ENCODE measurements at regions not wholly inside any gene's neighbourhood (a gene's known extent, or its start where the extent isn't known, plus 50 kb on each side); places are given as distances from the start of the nearest gene placed in this dataset.

DNA sequence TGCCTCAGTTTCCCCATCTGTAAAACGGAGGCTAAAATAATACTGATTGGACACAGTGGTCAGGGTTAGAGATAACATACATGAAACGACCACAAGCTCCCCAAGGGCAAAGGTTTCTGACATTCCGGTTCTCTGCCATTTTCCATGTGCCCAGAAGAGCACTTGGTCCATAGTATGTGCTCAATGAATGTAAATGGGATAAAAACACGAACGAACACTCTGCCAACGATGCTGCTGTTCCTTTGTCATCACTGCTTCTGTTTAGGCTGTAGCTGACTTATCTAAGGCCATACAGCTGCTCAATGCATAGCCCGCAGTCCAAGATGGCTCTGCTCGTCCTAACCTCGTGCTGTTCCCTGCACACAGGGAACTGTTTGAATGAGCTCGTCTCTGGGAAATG is 102.0 kb downstream of the RMI2 start:
- DNase-seq = no peak

DNA sequence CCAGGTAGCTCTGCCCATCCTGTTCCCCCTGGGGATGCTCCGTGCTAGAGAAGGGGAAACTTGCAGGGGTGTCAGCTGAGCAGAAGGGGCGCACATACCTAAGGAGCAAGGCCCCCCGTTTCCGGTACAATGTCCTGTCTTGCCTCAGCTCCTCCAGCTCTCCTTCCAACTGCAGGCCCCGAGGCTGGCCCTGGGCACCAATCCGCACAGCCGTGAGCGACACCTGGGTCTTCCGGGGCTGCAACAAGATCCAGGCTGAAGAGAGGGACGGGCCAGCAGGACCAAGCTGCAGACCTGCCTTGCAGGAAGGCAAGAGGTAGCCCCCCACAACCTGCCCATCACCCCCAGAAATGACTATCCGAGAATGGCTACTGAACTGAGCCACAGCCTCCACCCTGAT is 102.6 kb downstream of the RMI2 start:
- DNase-seq = no peak

DNA sequence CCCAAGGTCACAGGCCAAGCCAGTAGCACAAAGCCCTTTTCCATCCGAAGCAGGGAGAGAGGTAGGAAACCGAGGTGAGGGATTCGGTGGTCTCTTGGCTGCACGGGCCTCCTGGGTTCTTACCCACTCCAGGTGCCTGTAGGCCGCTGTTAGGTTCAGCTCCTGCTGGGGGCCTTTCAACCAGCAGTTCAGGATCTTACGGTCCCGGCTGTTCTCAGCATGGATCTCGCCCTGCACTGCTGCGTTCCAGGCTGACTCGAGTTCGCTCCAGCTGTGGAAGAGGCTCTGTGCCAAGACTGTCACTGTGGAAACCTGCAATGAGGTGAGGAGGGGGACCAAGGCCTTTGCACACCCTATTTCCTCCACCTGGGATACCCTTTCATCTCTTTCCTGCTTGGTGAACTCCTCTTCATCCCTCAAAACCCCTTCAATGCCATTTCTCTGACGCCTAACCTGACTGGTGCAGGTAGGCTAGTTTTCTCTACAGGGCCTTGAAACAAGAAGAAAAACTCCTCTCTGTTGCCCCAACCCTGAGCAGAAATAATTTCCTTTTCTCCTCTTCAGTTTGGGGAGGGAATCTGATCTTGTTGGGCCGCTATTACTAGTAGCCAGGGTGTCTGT is 103.6 kb downstream of the RMI2 start:
- no peak for DNase-seq

DNA sequence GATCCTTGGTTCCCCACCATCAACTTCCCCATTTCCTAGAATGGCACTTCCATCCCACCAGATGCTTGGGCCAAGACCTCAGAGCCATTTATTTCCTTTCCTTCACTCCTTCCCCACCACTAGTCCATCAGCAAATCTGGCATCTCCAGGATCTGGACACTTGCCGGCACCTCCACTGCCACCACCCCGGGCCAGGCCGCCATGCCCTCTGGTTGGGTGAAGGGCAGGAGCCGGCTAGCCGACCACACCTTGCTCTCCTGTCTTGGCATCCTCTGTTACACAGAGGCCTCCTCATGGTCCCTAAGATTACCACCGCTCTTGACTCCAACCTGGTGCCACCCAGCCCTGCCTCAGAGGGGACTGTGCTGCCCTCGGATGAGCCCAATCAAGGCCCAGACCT is 104.5 kb downstream of the RMI2 start:
- no peak for DNase-seq

DNA sequence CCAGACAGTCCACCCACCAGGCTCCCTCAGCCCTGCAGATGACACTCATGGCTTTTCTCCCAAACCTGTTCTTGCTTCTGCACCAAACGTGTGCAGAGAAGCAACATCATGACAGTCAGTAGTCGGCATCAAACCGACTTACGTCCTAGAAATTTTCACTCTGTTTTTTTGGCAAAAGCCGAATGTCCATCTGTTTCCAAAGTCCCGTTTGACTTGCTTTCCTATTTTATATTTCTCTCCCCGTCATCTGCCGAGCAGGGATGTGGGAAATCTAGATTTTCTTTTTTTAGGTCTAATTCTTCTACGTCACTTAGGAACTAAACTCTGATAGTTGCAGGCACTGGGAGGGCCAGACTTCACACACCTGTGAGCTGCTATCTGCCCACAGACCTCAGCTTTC is 104.9 kb downstream of the RMI2 start:
- no peak for DNase-seq

DNA sequence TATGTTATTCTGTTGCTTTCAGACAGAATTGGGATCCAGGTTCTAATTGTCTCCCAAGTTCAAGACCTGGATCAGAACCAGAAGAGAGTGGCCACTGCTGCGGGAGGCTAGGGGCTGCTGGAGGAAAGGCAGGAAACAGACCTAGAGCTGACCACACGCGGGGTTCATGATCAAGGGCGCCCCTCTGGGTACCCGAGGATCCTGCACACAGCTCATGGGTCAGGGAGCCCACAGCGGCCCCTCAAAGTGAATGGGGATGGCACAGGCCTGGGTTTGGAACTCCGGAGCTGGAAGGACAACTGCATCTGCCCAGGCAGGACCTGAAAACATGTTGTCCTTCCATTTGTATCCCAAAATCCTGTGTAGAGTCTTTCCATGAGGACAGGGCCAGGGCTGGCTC is 107.0 kb downstream of the RMI2 start:
- DNase-seq = no peak

DNA sequence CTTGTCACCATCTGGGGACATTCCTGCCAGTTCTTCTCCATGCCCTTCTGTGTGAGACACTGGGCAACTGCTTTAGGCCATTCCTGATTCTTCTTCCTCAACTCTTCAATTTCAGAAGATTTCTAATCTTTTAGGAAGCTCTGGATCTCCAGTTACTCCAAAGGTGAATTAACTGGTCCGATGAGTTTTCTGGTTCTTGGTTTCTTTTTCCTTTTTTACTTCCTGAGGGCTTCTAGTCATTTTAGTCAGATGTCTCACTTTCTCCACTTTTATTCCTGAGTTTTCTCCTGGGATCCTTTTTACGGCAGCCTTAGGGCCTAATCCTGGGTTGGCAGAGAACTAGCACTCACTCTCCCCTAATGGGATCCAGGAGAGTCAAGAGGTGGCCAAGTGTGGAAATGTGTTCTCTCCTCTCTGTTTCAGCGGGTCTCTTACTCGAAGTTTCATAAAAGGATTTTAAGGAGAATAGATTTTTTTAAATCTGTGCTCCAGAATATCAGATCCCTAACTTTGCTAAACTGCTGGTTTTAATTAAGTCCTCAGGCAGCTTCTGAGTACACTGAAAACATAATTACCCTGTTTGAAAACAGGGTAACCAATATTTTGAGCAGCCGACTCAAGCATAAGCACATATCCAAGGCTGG is 107.6 kb downstream of the RMI2 start:
- DNase-seq = peak; percentile 40

DNA sequence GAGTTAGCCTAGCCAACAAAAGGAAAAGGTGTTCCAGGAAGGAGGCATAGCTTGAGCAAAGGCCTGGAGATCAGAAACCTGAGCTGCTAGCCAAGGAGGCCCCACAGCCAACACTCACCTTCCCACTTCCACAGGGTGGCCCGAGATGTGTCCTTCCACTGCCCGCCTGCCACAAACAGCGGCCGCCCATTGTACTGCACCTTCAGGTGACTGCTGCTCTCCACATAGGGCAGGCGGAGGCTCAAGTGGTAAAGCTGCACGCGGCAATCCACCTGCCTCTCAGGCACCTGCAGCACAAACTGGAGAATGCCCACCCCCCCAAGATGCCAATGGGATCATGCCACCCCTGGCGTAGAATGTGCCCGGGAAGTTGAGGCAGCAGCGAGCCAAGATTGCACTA is 111.5 kb downstream of the RMI2 start:
- no peak for DNase-seq

DNA sequence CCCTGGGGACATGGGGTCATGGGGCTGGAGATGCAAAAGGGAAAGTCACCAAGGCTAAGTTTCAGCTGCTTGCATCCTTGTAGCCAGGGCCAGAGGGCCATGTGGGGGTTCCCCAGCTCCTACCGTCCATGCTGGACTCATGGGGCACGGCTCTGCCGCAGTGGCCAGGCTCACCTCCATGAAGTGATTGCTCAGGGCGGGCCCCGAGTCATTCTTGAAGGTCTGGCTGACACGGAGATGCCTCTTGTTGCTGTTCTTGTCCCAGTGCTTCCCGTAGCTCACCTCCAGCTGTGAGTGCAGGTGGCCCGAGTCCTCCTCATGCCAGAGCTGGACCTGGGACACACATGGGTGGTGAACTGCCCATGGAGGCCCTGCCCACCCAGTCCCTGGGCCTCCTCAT is 114.5 kb downstream of the RMI2 start:
- DNase-seq = no peak

DNA sequence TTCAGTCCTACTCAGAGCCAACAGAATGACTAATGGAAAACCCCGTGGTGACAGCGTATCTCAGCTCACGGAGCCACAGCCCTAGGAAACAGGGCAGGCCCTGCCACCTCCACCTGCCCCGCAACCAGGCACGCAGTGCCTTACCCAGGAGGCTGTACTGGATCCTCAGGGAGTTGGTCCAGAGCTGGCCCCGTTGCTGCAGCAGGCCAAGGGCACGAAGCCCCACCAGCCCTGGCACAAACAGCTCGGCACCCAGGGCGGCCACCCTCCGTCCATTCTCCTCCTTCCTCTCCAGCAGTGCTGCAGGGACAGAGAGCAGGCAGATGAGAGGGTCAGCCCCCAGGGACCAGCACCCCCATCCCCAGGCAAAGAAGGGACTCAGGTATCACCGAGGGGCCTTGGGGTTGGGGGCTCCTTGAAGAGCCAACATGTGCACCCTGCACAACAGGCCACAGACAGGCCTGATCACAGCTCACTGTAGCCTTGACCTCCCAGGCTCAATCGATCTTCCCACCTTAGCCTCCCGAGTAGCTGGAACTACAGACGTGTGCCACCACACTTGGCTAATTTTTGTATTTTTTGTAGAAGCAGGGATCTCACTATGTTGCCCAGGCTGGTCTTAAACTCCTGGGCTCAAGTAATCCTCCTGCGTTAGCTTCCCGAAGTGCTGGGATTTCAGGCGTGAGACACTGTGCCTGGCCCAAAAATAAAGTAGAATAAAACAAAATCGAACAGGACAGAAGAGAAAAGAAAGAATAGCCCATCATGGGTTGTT is 115.7 kb downstream of the RMI2 start:
- no peak for DNase-seq

DNA sequence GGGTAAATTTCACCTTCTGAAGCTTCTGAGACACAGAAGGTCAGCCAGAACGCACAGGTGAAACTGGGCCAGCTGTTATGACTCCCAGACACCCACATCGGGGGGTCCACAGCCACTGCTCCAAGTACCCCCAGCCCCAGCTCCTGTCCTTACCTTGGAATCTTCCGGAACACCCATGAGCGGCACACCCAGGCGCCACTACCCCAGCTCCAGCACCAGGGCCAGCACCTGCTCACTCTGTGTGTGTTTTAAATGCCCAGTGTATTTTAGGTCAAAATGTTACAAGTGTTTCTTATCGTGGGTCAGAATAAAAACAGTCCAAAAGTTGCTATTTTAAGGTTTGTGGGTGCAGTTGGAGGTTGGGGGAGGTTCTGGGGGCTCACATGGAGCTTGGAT is 116.3 kb downstream of the RMI2 start:
- no peak for DNase-seq

DNA sequence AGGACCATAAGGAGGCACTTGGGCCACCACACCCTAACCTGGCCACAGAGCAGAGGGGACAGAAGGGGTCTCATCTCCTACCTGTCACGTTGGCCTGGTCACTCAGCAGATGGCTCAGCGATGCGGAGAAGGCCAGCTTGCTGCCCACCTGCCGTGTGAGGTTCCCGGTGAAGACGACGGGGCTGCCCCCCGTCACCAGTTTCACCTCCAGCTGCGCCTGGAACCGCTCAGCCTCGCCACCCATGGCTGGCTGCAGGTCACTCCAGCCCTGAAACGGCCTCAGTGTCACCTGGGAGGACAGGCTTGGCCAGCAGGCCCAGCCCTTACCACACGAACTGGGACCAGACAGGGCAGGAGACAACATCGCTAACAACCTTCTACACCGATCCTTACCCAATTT is 116.8 kb downstream of the RMI2 start:
- no peak for DNase-seq

DNA sequence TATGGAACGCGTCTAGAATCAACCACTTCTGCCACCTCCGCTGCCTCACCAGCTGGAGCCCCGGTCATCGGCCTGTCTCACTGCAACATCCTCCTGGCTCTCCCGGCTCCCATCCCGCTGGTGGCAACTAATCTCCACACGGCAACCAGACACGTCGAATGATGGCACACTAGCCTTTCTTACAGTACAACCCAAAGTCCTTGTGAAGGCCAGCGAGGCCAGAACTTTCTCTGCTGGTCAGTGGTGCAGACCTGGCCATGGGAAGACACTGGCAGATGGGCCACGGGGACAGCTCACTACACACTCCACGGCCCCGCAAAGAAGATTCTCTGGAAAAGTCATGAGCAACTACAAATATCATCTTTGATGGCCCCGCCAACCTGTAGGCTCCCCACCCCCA is 117.6 kb downstream of the RMI2 start:
- no peak for DNase-seq

DNA sequence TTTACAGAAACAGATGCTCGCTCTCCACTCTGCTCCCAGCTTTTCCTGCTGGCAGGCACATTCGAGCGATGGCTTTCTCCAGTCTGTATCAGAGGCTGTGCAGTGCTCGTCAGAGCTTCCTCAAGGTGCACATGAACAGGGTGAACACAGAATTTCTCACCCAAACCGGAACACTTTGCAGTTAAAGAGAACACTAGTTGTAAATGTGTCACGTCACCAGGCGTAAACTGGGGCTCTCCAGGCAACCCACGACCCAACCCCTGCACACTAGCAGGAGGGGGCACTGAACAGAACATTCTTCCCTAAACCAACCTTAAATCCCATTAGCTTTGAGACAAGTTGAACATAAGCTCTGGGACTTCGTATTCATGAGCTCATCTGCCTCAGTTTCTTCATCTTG is 119.0 kb downstream of the RMI2 start:
- DNase-seq = no peak

DNA sequence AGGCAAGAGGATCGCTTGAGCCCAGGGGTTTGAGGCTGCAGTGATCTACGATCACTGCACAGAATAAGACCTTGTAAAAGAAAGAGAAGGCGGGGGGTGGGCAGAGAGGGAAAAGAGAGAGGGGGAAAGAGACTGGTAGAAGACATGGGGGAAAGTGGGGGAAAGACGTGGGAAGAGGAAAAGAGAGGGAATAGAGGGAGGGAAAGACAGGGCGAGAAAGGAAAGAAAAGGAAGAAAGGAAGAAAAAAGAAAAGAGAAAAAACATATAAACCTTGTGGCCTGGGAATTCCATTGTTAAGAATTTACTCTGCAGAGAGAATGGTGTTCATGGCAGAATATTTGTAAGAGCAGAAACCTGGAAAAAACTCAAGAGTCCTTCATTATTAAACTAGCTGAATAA is 120.4 kb downstream of the RMI2 start:
- DNase-seq = no peak

DNA sequence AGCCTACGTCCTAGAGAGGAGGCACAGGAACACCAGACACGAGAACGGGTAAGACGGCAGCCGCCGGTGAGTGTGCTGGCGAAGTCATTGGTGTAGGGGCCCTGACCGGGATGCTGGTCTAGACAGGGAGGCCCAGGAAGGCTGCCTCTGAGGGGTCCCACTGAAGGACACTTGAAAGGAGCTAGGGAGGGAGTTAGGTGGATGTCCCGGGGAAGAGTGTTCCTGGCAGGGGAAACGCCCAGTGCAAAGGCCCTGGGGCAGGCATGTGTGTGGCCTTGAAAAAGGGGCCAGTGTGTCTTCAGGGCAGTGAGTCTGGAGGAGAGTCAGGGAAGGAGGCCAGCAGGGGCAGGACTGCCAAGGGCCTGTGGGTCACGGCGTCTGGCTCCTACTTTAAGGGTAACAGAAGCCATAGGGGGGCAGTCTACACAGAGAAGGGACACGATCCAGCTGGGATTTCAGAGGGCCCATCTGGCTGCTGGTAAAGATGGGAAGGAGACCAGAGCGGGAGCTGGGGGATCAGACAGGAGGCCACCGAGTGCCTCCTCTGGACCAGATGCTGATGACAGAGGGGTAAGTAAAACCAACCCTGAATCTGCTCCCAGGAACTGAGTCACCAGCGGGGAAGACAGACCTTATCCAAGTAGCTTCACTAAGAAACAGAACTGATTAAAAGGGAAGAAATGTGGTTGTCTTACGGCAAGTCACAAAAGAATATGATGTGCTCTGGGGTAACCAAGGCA is 115.9 kb downstream of the LITAF start:
- DNase-seq = no peak

DNA sequence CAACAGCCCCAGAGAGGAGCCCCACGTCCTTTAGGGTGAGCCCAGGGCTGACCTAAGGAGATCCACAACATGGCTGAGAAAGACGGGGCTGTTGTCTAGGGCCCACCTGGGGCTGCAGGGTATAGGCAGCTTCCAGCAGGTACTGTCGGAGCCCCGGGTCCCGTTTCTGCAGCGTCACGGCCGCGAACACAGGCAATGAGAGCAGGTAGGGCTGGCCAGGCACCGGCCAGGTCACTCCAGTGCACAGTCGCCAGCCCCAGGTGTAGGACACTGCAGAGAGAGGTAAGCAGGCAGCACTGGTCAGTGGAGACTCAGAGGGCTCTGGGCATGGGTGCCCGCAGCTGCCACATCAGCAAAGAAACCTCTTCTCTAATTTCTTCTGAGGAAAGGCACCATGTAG is 115.2 kb downstream of the LITAF start:
- no peak for DNase-seq

DNA sequence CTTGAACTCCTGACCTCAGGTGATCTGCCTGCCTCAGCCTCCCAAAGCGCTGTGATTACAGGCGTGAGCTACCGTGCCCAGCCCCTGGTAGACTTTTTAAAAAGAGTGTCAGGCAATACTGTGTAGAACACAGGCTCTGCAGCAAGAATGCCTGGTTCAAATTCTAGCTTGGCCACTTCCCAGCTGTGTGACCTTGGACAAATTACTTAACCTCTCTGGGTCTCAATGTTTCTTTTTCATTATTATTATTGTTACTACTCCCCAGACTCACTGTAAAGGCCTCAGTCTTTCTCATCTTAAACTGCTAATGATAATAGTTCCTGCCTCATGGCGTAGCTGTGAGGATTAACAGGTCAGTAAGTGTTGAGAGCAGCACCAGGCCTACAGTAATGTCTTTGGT is 114.3 kb downstream of the LITAF start:
- no peak for DNase-seq

DNA sequence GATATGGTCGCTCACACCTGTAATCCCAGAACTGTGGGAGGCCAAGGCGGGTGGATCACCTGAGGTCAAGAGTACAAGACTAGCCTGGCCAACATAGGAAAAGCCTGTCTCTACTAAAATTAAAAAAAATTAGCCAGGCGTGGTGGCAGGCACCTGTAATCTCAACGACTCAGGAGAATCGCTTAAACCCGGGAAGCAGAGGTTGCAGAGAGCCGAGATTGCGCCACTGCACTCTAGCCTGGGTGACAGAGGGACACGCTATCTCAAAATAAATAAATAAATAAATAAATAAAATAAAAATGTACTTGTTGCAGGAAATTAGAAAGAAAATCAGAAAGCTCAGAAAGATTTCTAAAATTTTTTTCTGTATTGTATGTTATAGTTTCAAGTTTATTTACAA is 113.9 kb downstream of the LITAF start:
- no peak for DNase-seq

DNA sequence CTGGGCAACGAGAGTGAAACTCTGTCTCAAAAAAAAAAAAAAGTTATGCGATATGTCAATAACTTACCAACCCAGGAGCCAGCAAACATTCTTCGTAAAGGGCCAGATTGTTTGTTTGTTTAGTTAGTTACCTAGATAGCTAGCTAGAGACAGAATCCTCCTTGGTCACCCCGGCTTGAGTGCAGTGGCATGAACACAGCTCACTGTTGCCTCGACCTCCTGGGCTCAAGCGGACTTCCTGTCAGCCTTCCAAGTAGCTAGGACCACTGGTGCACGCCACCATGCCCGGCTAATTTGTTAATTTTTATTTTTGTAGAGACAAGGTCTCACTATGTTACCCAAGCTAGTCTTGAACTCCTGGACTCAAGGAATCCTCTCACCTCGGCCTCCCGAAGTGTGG is 113.0 kb downstream of the LITAF start:
- DNase-seq = no peak

DNA sequence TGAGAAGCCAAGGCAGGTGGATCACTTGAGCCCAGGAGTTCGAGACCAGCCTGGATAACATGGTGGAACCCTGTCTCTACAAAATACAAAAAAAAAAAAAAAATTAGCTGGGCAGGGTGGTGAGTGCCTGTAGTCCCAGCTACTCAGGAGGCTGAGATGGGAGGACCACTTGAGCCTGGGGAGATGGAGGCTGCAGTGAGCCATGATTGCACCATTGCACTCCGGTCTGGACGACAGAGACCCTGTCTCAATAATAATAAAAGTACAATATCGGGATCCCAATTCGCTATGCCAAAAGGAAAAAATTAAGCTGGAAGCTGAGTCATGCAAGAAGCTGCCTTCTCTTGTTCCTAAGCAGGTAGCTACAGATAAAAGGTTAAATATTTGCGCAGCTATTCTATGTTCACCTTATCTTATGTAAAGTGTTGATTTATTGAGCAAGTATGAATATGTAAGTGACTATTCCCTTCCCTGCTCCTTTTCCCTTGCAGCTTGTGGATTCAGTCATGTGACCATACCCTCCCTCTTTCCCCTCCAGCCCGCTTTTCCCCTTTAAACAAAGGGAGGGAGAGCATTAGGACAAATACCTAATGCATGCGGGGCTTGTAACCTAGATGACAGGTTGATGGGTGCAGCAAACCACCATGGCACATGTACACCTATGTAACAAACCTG is 112.0 kb downstream of the LITAF start:
- DNase-seq = no peak

DNA sequence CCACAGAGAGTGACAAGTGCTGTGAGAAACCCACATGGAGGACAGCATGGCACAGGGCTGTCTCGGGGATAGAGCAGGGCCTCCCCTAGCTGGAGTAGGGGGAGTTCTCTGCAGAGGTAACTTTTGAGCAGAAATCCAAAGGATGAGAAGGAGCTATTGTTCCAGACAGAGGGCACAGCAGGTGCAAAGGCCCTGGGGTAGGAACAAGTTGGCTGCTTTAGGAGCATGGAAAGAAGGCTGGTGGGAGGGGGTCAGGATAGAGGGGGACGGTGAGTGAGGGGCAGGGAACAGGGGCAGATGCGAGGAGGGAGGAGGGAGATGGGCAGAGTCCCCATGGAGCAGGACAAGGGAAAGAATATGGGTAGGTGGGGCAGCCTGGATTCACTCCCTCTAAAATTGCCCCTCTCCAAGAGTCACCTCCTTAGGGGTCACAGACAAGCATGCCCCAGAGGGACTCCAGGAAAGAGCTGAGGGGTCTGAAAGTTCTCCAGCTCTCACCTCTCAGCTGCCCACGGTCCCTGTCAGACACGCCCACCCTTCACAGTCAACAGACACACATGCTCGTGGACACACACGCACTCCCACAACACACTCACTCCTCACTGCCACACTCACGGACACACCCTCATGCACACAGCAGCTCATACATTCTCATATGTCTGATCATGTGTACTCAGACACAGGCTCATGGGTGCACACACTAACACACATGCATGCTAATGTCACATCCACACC is 110.7 kb downstream of the LITAF start:
- no peak for DNase-seq
